Natural killer cell (primary cell): ENCODE measurements at regions not wholly inside any gene's neighbourhood (a gene's known extent, or its start where the extent isn't known, plus 50 kb on each side); places are given as distances from the start of the nearest gene placed in this dataset.

Experiments used
- ATAC-seq, 3 donors: fragments of 150-1000 bp in 2 of 3; fragments of 200-7000 bp in 1 of 3; cut with Tn5 transposase; 1 replicate in 1 of 3; 2 replicates in 2 of 3; pipeline ENCODE4 v1.10.0; 2021; ENCODE audit warnings: mild to moderate bottlenecking in 2 of 3, moderate library complexity in 2 of 3
- DNase-seq, 2 donors: peaks; one replicate each; pipeline versions ENCODE4 v3.0.0 to v3.0.0-alpha.2; 2013 to 2021; ENCODE audit warnings: mixed read lengths in 1 of 2
- H3K27ac ChIP-seq: one replicate; pipeline ENCODE4 v1.5.1; 2013; ENCODE audit warnings: mild to moderate bottlenecking, low read length
- H3K27me3 ChIP-seq: one replicate; pipeline ENCODE4 v1.6.1; 2013; ENCODE audit warnings: low read length; ENCODE audit not compliant: control insufficient read depth, insufficient read depth
- H3K36me3 ChIP-seq: one replicate; pipeline ENCODE4 v1.6.1; 2013; ENCODE audit warnings: low read length; ENCODE audit not compliant: control insufficient read depth, insufficient read depth
- H3K4me1 ChIP-seq: one replicate; pipeline ENCODE4 v1.6.1; 2013; ENCODE audit warnings: low read length; ENCODE audit not compliant: control insufficient read depth, insufficient read depth
- H3K4me3 ChIP-seq: one replicate; pipeline ENCODE4 v1.5.1; 2013; ENCODE audit warnings: low read length
- H3K9me3 ChIP-seq: one replicate; pipeline ENCODE4 v1.6.1; 2013; ENCODE audit warnings: low read length; ENCODE audit not compliant: control insufficient read depth, insufficient read depth
- H3K27ac Mint-ChIP-seq, 2 donors: one replicate each; pipeline ENCODE4 v1.8.0; 2022; ENCODE audit warnings: mild to moderate bottlenecking in 2 of 2, mixed read lengths in 2 of 2, moderate library complexity in 1 of 2
- H3K27me3 Mint-ChIP-seq, 2 donors: one replicate each; pipeline ENCODE4 v1.8.0; 2022; ENCODE audit warnings: low read depth in 2 of 2, mixed read lengths in 2 of 2
- H3K36me3 Mint-ChIP-seq: one replicate; pipeline ENCODE4 v1.8.0; 2022; ENCODE audit warnings: mixed read lengths
- H3K4me1 Mint-ChIP-seq, 2 donors: one replicate each; pipeline ENCODE4 v1.8.0; 2022; ENCODE audit warnings: mixed read lengths in 2 of 2
- H3K4me3 Mint-ChIP-seq: one replicate; pipeline ENCODE4 v1.8.0; 2022; ENCODE audit warnings: mild to moderate bottlenecking, moderate library complexity, mixed read lengths
- H3K9me3 Mint-ChIP-seq, 2 donors: one replicate each; pipeline ENCODE4 v1.8.0; 2022; ENCODE audit warnings: mixed read lengths in 2 of 2
- CTCF ChIP-seq: fragments of 200-600 bp; IDR thresholded peaks from one replicate; pipeline ENCODE4 v1.8.0; 2022; ENCODE audit warnings: antibody characterized with exemption
- WGBS: methylation state at CpG from one replicate; pipeline ENCODE4 v1.1.7; 2013; ENCODE audit warnings: missing lambda C conversion rate; ENCODE audit not compliant: insufficient coverage; 5-methylcytosine and 5-hydroxymethylcytosine counted together
- intact Hi-C: fragments of 100-400 bp; cut with micrococcal nuclease; formaldehyde crosslinking; loops from one replicate; pipeline ENCODE4 v1.14.2; 2022

DNA sequence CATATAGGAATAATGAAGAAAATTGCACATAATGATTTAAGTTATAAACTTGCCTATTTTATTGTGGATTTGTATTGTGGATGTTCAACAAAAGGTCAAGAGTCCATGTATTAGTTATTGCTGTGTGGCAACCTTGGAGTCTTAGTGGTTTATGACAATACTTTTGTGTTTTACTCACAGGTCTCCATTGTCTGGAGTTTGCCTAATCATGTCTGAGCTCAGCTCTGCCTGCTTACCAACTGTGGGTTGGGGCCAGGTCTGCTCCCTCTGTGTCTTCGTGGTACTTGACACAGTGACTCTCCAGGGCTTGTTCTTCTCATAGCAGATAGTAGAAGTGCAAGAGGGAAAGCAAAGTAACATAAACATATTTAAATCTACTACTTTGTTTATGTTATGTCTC lies 382.5 kb downstream of the CBLN2 start:
- Mint-ChIP-seq H3K36me3 (no peaks in the 10 kb centered on the region), H3K4me3 (no peak overlapping the region), H3K27ac (no peak overlapping the region), H3K9me3 (peaks cover 12 to 13% of the 10 kb centered on the region in 2 donors), H3K27me3 (no peaks in the 10 kb centered on the region), H3K4me1 (no peaks in the 10 kb centered on the region)
- H3K9me3 ChIP-seq = peaks cover 3% of the 10 kb centered on the region
- intact Hi-C loops = no loop called here
- no peak overlapping the region for H3K27ac ChIP-seq
- DNase-seq (no peak), ATAC-seq (no peak)
- H3K27me3 ChIP-seq = no peaks in the 10 kb centered on the region
- H3K36me3 ChIP-seq = no peaks in the 10 kb centered on the region
- no peak for TF ChIP-seq CTCF
- H3K4me1 ChIP-seq = no peaks in the 10 kb centered on the region
- no peak overlapping the region for H3K4me3 ChIP-seq
- no CpG with 5 or more reads among the region's 1 CpG for WGBS

DNA sequence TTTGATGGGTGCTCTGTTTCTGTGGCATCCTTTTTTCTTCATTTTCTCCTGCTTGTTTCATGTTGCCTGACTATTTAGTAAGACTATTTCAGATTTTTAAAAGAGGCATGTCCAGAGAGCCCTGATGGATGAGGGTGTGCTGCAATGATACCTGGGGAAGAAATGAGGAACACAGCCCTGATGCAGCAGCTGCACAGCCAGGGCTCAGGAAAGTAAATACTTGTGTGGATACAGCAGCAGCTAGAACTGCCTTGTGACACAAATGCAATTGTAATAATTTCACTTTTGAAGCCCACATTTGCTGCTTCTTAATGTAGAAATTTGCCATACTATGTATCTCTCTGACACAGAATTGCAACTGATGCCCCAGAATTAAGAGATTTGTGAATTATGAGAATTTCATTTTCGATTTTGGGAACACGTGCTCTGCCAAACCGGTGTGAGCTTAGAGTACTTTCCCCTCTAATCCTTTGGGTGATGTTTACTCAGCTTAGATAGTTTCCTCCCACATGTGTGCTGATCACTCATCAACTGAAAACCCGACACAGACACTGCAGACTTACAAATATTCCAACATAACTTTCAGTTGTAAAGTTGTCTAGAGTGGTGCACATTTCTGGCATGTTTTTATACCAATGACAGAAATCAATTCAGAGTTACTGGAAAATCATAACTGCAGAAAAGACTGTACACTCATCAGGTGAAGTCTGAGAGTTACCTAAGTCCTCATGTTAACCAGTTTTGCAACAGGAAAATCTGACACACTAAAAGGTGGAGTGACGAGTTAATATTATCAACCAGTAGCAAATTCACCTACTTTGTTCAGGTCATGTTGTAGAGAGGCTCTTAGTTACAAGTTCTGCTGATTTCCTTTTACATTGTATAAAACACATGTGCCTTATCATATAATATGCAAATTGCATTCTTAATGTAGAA lies 383.4 kb downstream of the CBLN2 start:
- H3K4me1 ChIP-seq = no peaks in the 10 kb centered on the region
- no peaks in the 10 kb centered on the region for H3K9me3 ChIP-seq
- no peak overlapping the region for H3K4me3 ChIP-seq
- intact Hi-C loops = no loop called here
- no peaks in the 10 kb centered on the region for H3K27me3 ChIP-seq
- Mint-ChIP-seq H3K27me3 (no peaks in the 10 kb centered on the region), H3K36me3 (no peaks in the 10 kb centered on the region), H3K4me1 (no peaks in the 10 kb centered on the region), H3K27ac (no peak overlapping the region), H3K9me3 (peaks cover 15 to 16% of the 10 kb centered on the region in 2 donors), H3K4me3 (no peak overlapping the region)
- DNase-seq (no peak), ATAC-seq (no peak)
- 22% methylated on average over 4 of the region's 5 CpGs for WGBS
- H3K36me3 ChIP-seq = no peaks in the 10 kb centered on the region
- H3K27ac ChIP-seq = no peak overlapping the region
- TF ChIP-seq CTCF = no peak

DNA sequence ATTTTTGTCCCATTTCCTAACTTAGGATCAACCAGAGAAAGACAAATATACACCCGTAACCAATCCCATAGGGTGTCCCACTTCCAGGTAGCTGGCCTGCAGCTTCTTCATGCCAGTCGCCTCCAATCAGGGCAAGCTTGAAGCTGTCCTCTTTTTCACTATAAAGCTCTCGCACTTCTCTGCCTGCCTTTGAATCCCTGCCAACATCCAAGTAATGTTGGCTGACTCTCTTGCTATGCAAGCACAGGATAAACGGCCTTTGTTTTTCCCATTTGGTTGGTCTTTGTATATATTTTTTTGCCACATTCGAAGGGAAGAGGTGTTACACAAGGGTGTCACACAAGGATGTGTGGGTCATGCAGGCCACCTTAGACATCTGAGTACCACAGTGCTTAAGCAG lies 388.8 kb downstream of the CBLN2 start:
- no peak overlapping the region for H3K27ac Mint-ChIP-seq
- intact Hi-C loops = no loop called here
- H3K27me3 ChIP-seq = no peaks in the 10 kb centered on the region
- no peaks in the 10 kb centered on the region for H3K36me3 ChIP-seq
- WGBS = 74% methylated on average over 5 of the region's 5 CpGs
- no peak for TF ChIP-seq CTCF
- H3K27ac ChIP-seq = no peak overlapping the region
- no peak for ATAC-seq
- DNase-seq = no peak
- peaks cover 14 to 25% of the 10 kb centered on the region in 2 donors for H3K9me3 Mint-ChIP-seq
- no peaks in the 10 kb centered on the region for H3K9me3 ChIP-seq
- no peak overlapping the region for H3K4me3 Mint-ChIP-seq
- no peaks in the 10 kb centered on the region for H3K4me1 ChIP-seq
- H3K4me3 ChIP-seq = no peak overlapping the region
- no peaks in the 10 kb centered on the region for H3K27me3 Mint-ChIP-seq
- no peaks in the 10 kb centered on the region for H3K36me3 Mint-ChIP-seq
- H3K4me1 Mint-ChIP-seq = no peaks in the 10 kb centered on the region

DNA sequence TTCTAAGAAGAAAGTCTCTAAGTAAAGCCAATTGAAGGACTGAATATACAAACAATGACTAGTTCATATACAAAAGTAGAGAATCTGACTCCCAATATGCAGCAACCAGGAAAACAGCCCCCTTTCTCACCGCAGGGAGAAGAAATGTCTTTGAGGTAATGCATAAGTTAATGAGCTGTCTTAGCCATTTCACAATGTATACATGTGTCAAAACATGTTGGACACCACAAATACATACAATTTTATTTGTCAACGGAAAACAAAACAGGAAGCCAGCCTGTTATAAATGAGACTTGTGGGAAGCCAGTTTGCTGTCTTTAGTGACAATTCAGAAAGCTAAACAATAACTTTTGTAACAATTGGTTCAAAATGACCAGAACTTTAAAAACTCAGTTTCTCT lies 389.2 kb downstream of the CBLN2 start:
- H3K27me3 ChIP-seq = no peaks in the 10 kb centered on the region
- Mint-ChIP-seq H3K4me3 (no peak overlapping the region), H3K27ac (no peak overlapping the region), H3K36me3 (no peaks in the 10 kb centered on the region), H3K27me3 (no peaks in the 10 kb centered on the region), H3K9me3 (peaks cover 14 to 25% of the 10 kb centered on the region in 2 donors), H3K4me1 (no peaks in the 10 kb centered on the region)
- no peak for TF ChIP-seq CTCF
- DNase-seq (no peak), ATAC-seq (no peak)
- no peaks in the 10 kb centered on the region for H3K36me3 ChIP-seq
- intact Hi-C loops = no loop called here
- 50% methylated on average over 1 of the region's 2 CpGs for WGBS
- H3K4me3 ChIP-seq = no peak overlapping the region
- H3K27ac ChIP-seq = no peak overlapping the region
- H3K4me1 ChIP-seq = no peaks in the 10 kb centered on the region
- no peaks in the 10 kb centered on the region for H3K9me3 ChIP-seq
